Stimulated activated CD4-positive, alpha-beta T cell treated with anti-CD3 and anti-CD28 coated beads, Interleukin-1b, Interleukin-23, amount 100 ng/mL, for 48 hours (primary cell): ENCODE measurements at regions not wholly inside any gene's neighbourhood (a gene's known extent, or its start where the extent isn't known, plus 50 kb on each side); places are given as distances from the start of the nearest gene placed in this dataset.
A peak's percentile ranks its signal among the peaks of the same experiment; 100 is the strongest.
"Not testable (repeated sequence)": the region's sequence is repeated elsewhere in the genome, so short reads cannot be mapped to it uniquely, and the experiment has no call there.

Experiments used
- DNase-seq: peaks from one replicate; pipeline ENCODE4 v3.0.0-alpha.2; 2020

DNA sequence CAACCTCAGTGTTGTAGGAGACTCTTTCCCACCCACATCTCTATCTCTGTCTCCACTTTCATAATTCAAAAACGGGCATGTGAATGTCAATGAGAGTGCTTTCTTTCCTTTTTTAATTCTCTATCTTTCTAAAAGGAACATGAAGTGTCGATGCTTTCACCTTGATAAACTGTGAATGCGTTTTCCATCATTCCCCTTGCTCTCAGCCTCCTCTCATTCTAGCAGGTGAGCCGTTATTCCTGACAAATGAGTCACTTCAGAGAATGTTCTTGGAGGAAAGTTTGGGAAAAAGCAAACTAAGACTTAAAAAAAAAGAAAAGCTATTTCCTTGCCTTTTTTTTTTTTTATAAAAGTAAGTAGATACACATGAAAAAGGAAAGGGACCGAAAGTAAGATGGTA lies 226.0 kb upstream of the C1orf87 start:
- no peak for DNase-seq

DNA sequence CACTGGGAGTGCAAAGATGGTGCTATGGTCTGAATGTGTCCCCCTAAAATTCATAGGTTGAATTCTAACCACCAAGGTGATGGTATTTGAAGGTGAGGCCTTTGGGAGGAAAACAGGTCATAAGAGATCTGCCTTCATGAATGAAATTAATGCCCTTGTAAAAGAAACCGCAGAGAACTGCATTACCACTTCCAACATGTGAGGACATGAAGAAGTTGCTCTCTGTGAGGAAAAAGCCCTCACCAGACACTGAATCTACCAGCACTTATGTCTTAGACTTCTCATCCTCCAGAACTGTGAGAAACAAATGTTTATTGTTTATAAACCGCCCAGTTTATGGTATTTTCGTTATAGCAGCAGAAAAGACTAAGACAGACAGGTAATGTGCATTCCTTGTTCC lies 224.7 kb upstream of the C1orf87 start:
- no peak for DNase-seq

- no peak for DNase-seq
Measured at GRCh38 chr1:60296794-60297193, 223.2 kb upstream of the C1orf87 start.

- DNase-seq = no peak
Measured at GRCh38 chr1:60292140-60292539, 218.6 kb upstream of the C1orf87 start.

- no peak for DNase-seq
Measured at GRCh38 chr1:60290393-60290792, 216.8 kb upstream of the C1orf87 start.

GRCh38 chr1:60287536-60287935 lies 214.0 kb upstream of the C1orf87 start:
- no peak for DNase-seq

DNA sequence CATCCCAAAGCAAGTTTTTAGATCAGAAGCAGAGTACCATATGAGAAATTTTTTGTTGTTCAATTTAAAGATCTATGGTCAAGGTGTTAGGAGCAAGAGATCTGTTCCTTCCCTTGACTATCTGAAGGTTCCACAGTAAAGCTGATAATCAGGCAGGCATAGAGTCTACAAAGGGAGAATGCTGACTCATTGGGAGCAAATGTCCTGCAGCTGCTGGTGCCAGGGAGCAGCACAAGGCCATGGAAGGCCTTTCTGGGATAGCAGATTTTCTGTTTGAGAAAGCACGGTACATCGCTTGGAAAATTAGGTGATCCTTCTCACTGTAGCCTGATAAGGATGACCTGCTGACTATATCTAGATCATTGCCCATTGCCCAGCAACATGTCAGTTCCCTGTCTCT lies 210.1 kb upstream of the C1orf87 start:
- DNase-seq = no peak

DNA sequence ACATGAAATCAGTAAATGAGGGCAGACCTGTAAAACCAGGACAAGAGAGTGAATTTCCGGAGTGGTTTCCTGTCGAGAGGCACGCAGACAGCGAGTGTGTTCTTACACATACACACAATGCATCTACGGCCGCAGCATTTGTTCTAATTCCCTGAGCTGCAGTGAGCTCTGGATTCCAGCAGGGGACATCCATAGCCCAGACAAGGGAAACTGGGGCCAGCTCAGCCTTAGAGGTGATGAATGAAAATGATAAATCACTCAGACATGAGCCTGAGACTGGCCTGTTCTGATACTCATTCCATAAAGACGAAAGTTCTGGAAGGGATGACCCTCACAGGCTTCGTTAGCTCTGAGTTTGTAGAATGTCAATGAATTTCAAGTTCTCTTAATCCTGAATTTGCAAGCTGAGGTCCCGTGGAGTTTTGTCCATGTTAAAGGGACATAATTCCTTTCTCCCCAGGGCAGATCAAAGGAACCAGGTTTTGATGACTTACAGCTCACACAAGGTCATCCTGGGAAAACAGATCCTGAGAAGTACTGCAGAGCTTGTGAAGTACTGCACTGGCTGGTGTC lies 207.9 kb upstream of the C1orf87 start:
- DNase-seq = peak; percentile 27

GRCh38 chr1:60280819-60281218 lies 207.2 kb upstream of the C1orf87 start:
- DNase-seq = no peak

DNA sequence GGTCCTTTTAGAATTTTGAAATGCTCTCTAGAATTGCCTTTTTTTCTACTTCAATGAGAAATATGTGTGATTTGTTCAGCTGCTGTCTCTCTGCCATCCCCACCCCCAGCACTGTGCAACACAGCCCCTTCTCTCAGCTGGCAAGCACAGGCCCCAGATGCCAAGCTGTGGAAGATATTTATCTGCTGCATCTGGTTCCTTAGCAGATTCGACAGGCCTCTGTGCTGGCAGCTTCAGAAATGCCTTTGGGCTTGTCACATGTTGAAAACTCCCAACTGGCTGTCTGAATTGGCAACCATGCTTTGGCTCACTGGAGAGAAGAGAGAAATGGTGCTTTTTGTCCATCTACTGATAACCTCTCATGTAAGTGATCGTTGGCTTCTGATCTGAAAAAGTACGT lies 206.7 kb upstream of the C1orf87 start:
- no peak for DNase-seq

- DNase-seq = no peak
Measured at GRCh38 chr1:60279798-60280197, 206.2 kb upstream of the C1orf87 start.

- DNase-seq = no peak
Measured at GRCh38 chr1:60277269-60277668, 203.7 kb upstream of the C1orf87 start.

DNA sequence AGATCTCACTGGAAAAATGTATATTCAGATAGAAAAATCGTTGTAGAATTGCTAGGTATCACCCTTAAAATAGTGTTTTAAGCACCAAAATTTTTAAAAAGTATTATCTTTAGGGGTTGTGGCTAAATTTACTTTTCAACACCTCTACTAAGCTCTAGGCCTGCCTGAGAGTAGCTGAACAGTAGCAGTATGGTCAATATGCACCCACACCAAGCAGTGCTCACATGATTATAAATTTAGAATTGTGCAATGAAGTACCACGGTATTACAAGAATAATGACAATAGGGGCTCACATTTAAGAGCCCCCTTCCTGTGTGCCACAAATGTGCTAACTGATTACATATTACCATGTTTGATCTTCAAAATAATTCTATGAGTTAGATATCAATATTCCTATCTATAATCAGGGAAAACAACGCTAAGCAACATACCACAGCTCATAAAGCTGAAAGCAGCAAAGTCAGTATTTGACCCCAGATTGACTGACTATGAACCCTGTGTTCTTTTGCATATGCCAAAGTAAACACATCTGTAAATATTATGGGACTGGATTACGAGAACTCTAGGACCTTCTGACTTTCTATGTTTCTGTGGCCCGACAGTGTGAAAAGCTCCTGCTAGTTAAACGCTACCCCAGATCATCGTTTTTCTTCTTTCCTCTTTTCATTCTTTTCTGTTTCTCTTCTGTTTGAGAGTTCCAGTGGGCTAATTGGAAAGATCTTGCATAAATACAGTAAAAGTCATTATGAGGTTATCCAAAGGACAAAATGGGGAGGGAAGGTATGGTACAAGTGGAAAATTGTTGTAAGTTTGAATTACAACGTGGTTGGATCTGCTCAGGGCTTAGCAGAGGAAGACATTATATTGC lies 201.1 kb upstream of the C1orf87 start:
- no peak for DNase-seq

GRCh38 chr1:60273185-60273584 lies 199.6 kb upstream of the C1orf87 start:
- no peak for DNase-seq

- DNase-seq = no peak
Measured at GRCh38 chr1:60271041-60271440, 197.5 kb upstream of the C1orf87 start.

GRCh38 chr1:60268451-60268850 lies 194.9 kb upstream of the C1orf87 start:
- no peak for DNase-seq

- no peak for DNase-seq
Measured at GRCh38 chr1:60265560-60266535, 192.3 kb upstream of the C1orf87 start.

- no peak for DNase-seq
Measured at GRCh38 chr1:60262701-60263100, 189.1 kb upstream of the C1orf87 start.

- DNase-seq = no peak
Measured at GRCh38 chr1:60257531-60257930, 184.0 kb upstream of the C1orf87 start.

DNA sequence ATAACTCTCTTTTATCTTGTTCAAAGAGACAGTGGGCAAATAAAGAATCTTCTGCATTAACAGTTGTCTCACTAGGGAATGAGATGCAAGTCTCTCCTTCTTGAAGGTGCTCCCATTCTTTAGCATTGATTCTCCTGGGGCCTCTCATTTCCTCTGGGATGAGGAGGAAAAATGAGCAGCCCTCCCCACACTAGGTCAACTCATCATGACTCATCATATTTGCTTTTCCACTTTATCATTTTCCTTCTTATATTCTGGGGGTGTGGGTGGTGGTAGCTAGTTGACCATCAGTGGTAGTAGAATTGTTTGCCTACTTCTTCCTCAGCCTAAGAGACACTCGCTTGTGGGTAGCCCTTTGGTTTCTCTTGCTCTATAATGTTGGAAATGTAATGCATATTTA lies 182.0 kb upstream of the C1orf87 start:
- no peak for DNase-seq

DNA sequence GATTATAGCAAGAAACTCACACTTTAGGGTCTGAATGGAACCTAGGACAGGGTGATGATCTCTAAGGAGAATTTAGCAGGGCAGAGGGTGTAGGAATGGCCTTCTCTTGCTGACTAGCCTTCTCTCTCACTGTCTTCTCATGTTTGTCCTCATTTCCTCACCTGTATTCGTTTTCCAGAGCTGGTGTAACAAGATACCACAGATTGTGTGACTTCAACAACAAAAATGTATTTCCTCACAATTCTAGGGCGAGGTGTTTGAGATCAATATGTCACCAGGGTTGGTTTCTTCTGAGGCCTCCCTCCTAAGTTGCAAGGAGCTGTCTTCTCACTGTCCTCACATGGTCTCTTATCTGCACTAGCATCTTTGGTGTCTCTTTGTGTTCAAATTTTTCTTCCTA lies 177.9 kb upstream of the C1orf87 start:
- no peak for DNase-seq

DNA sequence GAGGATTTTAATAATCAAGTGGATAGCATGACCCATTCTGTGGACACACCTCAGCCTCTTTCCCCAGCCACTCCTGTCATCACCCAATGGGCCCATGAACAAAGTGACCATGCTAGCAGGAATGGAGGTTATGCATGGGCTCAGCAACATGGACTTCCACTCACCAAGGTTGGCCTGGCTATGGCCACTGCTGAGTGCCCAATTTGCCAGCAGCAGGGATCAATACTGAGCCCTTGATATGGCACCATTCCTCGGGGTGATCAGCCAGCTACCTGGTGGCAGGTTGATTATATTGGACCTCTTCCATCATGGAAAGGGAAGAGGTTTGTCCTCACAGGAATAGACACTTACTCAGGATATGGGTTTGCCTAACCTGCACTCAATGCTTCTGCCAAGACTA lies 173.9 kb upstream of the C1orf87 start:
- DNase-seq = not testable (repeated sequence)

DNA sequence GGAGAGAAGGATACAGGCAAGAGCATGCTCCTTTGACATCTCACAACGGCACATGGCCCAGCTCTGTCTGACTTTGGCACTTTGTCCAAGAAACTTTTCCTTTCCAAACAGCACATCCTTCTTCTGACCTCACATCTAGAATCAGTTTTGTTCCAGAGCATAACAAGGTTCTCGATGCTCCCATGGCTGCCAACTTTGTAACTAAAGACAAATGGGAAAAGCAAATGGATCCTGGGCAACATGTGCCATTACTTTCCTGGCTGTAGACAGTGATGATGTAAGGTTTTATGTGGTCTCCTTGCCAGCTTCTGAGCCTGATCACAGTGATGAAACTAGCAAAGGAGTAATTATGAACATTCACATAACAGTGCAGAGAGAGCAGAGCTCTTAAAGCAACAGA lies 171.8 kb upstream of the C1orf87 start:
- DNase-seq = no peak

DNA sequence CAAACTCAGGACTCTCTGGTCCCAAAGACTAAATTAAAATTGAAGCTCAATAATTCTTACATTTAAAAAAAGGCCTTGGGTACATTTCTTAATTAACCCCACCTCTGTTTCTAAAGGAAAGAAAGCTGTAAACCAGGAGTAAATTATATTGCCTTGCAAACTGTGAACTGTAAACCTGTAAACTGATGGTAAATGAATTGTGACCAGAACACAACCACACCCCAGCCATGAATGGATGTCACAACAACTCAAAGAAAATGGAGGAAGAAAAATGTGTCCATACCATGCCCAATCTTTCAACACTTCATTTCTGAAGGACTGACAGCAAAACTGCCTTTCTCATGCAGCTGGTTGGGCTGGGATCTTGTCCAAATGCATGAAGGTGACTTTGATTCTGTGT lies 171.3 kb upstream of the C1orf87 start:
- DNase-seq = no peak
